Naive thymus-derived CD4-positive, alpha-beta T cell (primary cell): ENCODE measurements at regions not wholly inside any gene's neighbourhood (a gene's known extent, or its start where the extent isn't known, plus 50 kb on each side); places are given as distances from the start of the nearest gene placed in this dataset.

Source experiments
- ATAC-seq: fragments of 150-1000 bp; cut with Tn5 transposase; 2 replicates; pipeline ENCODE4 v1.10.0; 2021; ENCODE audit warnings: mild to moderate bottlenecking, moderate library complexity
- CTCF ChIA-PET: fragments of 350-600 bp; sonication (Branson Sonifier 250); formaldehyde crosslinking; loops from one replicate; lab custom pipeline; 2021; ENCODE audit warnings: antibody characterized with exemption; lab: Charles Lee
- POLR2A ChIA-PET: fragments of 350-600 bp; sonication (Branson Sonifier 250); formaldehyde crosslinking; loops from one replicate; lab custom pipeline; 2021; ENCODE audit warnings: antibody characterized with exemption, inconsistent platforms; lab: Charles Lee
- DNase-seq, 9 donors: peaks; one replicate each; pipeline versions ENCODE4 v3.0.0 to v3.0.0-alpha.2; 2020 to 2022; ENCODE audit warnings: mixed read lengths in 1 of 9
- H3K27ac ChIP-seq: one replicate; pipeline ENCODE4 v1.7.0; 2013; ENCODE audit warnings: mild to moderate bottlenecking, low read depth, low read length, moderate library complexity
- H3K27me3 ChIP-seq, 2 donors: one replicate each; pipeline ENCODE4 v1.7.0; 2013; ENCODE audit warnings: low read length in 2 of 2, mild to moderate bottlenecking in 2 of 2, moderate library complexity in 2 of 2; ENCODE audit not compliant: control insufficient read depth in 2 of 2, insufficient read depth in 2 of 2
- H3K36me3 ChIP-seq, 3 experiments: 1 replicate in 2 of 3; 2 replicates in 1 of 3; pipeline ENCODE4 v1.7.0; 2013; ENCODE audit warnings: low read length in 3 of 3, mild to moderate bottlenecking in 3 of 3, moderate library complexity in 1 of 3; ENCODE audit not compliant: insufficient read depth in 3 of 3, control insufficient read depth in 2 of 3
- H3K4me1 ChIP-seq, 2 donors: one replicate each; pipeline ENCODE4 v1.7.0; 2013; ENCODE audit warnings: low read length in 2 of 2, mild to moderate bottlenecking in 2 of 2, moderate library complexity in 1 of 2; ENCODE audit not compliant: control insufficient read depth in 2 of 2, insufficient read depth in 2 of 2
- H3K4me3 ChIP-seq: 2 replicates; pipeline ENCODE4 v1.7.0; 2013; ENCODE audit warnings: mild to moderate bottlenecking, low read length
- H3K9me3 ChIP-seq, 3 experiments: 1 replicate in 2 of 3; 2 replicates in 1 of 3; pipeline ENCODE4 v1.7.0; 2013; ENCODE audit warnings: low read length in 3 of 3; ENCODE audit not compliant: control insufficient read depth in 2 of 3
- H3K27ac Mint-ChIP-seq, 9 donors: one replicate each; pipeline ENCODE4 v1.8.0; 2020 to 2022; ENCODE audit warnings: mixed read lengths in 9 of 9, mild to moderate bottlenecking in 8 of 9, moderate library complexity in 5 of 9, inconsistent platforms in 2 of 9
- H3K27me3 Mint-ChIP-seq, 5 donors: one replicate each; pipeline ENCODE4 v1.8.0; 2021 to 2022; ENCODE audit warnings: mixed read lengths in 5 of 5, mild to moderate bottlenecking in 1 of 5
- H3K36me3 Mint-ChIP-seq, 5 donors: one replicate each; pipeline ENCODE4 v1.8.0; 2020 to 2022; ENCODE audit warnings: mixed read lengths in 5 of 5, mild to moderate bottlenecking in 3 of 5, inconsistent platforms in 1 of 5
- H3K4me1 Mint-ChIP-seq, 7 donors: one replicate each; pipeline ENCODE4 v1.8.0; 2020 to 2022; ENCODE audit warnings: mixed read lengths in 7 of 7, mild to moderate bottlenecking in 3 of 7, inconsistent platforms in 1 of 7
- H3K4me3 Mint-ChIP-seq, 10 donors: one replicate each; pipeline ENCODE4 v1.8.0; 2020 to 2022; ENCODE audit warnings: mild to moderate bottlenecking in 10 of 10, mixed read lengths in 10 of 10, moderate library complexity in 6 of 10, inconsistent platforms in 2 of 10
- H3K9me3 Mint-ChIP-seq, 11 donors: one replicate each; pipeline ENCODE4 v1.8.0; 2020 to 2022; ENCODE audit warnings: mixed read lengths in 11 of 11, mild to moderate bottlenecking in 4 of 11, inconsistent platforms in 1 of 11, moderate library complexity in 1 of 11
- intact Hi-C, 2 donors: fragments of 100-400 bp; cut with micrococcal nuclease; formaldehyde crosslinking; loops; one replicate each; pipeline ENCODE4 v1.15.1; 2023

GRCh38 chr14:49527221-49527620 is 59.0 kb downstream of the RPS29 start:
- H3K9me3 Mint-ChIP-seq = peaks cover 0 to 8% (median under 1%) of the 10 kb centered on the region in 11 donors
- POLR2A ChIA-PET = no interaction called here
- Histone ChIP-seq H3K27ac (no peak overlapping the region), H3K4me1 (no peaks in the 10 kb centered on the region), H3K9me3 (no peaks in the 10 kb centered on the region), H3K27me3 (no peaks in the 10 kb centered on the region), H3K4me3 (no peak overlapping the region), H3K36me3 (no peaks in the 10 kb centered on the region)
- no peak for DNase-seq
- intact Hi-C loops = no loop called here
- no peaks in the 10 kb centered on the region for H3K4me1 Mint-ChIP-seq
- no peak overlapping the region for H3K4me3 Mint-ChIP-seq
- ATAC-seq = no peak
- peaks cover 9 to 24% (median 15%) of the 10 kb centered on the region in 5 donors for H3K27me3 Mint-ChIP-seq
- peaks cover 0 to 17% (median 9%) of the 10 kb centered on the region in 5 donors for H3K36me3 Mint-ChIP-seq
- no peak overlapping the region for H3K27ac Mint-ChIP-seq
- CTCF ChIA-PET = no interaction called here

GRCh38 chr14:49526101-49526500 is 60.1 kb downstream of the RPS29 start:
- no peak for ATAC-seq
- no peak overlapping the region for H3K27ac ChIP-seq
- H3K27me3 ChIP-seq = no peaks in the 10 kb centered on the region
- no peaks in the 10 kb centered on the region for H3K9me3 ChIP-seq
- H3K9me3 Mint-ChIP-seq = peaks cover 0 to 7% (median 0%) of the 10 kb centered on the region in 11 donors
- H3K4me3 Mint-ChIP-seq = no peak overlapping the region
- H3K4me3 ChIP-seq = no peak overlapping the region
- DNase-seq = no peak
- ChIA-PET POLR2A (no interaction called here), CTCF (interaction anchor here (0.8 kb wide), 1 partner anchor 11 kb away, joined by 3 read pairs; no protein-coding TSS in a partner anchor)
- no peaks in the 10 kb centered on the region for H3K36me3 ChIP-seq
- no peaks in the 10 kb centered on the region for H3K4me1 Mint-ChIP-seq
- H3K4me1 ChIP-seq = no peaks in the 10 kb centered on the region
- H3K27ac Mint-ChIP-seq = no peak overlapping the region
- H3K36me3 Mint-ChIP-seq = peaks cover 0 to 17% (median 7%) of the 10 kb centered on the region in 5 donors
- intact Hi-C loops = no loop called here
- peaks cover 9 to 24% (median 14%) of the 10 kb centered on the region in 5 donors for H3K27me3 Mint-ChIP-seq

DNA sequence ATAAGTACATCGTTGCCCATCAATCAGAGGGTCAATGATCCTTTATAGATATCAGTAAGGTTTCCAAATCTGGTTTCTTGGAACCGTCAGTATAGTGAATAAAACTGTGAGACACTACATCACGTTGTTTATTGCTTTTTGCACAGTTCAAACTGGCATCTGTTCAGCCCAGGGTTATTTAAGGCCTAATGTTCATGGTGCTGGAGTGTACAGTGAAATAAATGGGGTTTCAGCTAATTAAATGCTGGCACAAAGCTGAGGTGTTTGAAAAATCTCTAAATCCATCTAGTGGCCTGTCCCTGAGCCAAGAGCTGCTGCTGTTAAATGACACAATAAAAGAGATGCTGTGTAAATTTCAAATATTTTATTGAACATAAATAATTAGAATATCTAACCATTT is 69.9 kb downstream of the RPS29 start:
- Mint-ChIP-seq H3K27ac (no peak overlapping the region), H3K27me3 (peaks cover 0 to 10% (median 3%) of the 10 kb centered on the region in 5 donors), H3K36me3 (no peaks in the 10 kb centered on the region), H3K4me3 (no peak overlapping the region), H3K4me1 (no peaks in the 10 kb centered on the region), H3K9me3 (peaks cover 0 to 2% (median 0%) of the 10 kb centered on the region in 11 donors)
- CTCF ChIA-PET = no interaction called here
- intact Hi-C loops = no loop called here
- POLR2A ChIA-PET = no interaction called here
- no peaks in the 10 kb centered on the region for H3K27me3 ChIP-seq
- H3K4me1 ChIP-seq = no peaks in the 10 kb centered on the region
- H3K4me3 ChIP-seq = no peak overlapping the region
- DNase-seq = no peak
- no peak overlapping the region for H3K27ac ChIP-seq
- ATAC-seq = no peak
- H3K36me3 ChIP-seq = no peaks in the 10 kb centered on the region
- no peaks in the 10 kb centered on the region for H3K9me3 ChIP-seq

DNA sequence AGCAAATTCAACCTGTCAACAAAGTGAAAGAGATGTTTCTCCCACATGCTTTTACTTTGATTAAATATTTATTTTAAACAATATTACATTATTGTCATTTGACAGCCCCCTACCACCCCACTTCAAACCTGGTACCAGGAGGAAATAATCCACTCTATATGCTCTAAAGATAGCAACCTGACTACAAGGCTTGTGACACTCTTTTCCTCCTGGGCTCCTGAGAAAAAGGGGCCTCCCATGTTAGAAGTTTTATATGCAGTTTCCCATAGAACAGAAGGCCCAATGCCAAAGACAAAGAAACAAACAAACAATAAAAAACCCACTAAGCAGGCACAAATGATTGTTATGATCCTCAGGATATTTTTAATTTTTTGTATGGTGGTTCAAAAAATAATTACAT is 73.6 kb downstream of the RPS29 start:
- no peaks in the 10 kb centered on the region for H3K27me3 ChIP-seq
- ChIA-PET CTCF (no interaction called here), POLR2A (no interaction called here)
- peaks cover 0 to 8% (median 4%) of the 10 kb centered on the region in 5 donors for H3K27me3 Mint-ChIP-seq
- H3K4me1 ChIP-seq = no peaks in the 10 kb centered on the region
- peaks cover 0 to 4% (median 0%) of the 10 kb centered on the region in 5 donors for H3K36me3 Mint-ChIP-seq
- H3K36me3 ChIP-seq = no peaks in the 10 kb centered on the region
- DNase-seq = no peak
- intact Hi-C loops = no loop called here
- H3K9me3 Mint-ChIP-seq = peaks cover 0 to 5% (median 2%) of the 10 kb centered on the region in 11 donors
- no peak for ATAC-seq
- no peaks in the 10 kb centered on the region for H3K4me1 Mint-ChIP-seq
- H3K4me3 ChIP-seq = no peak overlapping the region
- no peak overlapping the region for H3K27ac ChIP-seq
- H3K4me3 Mint-ChIP-seq = no peak overlapping the region
- H3K27ac Mint-ChIP-seq = no peak overlapping the region
- no peaks in the 10 kb centered on the region for H3K9me3 ChIP-seq

- Histone ChIP-seq H3K9me3 (no peaks in the 10 kb centered on the region), H3K27ac (no peak overlapping the region), H3K36me3 (no peaks in the 10 kb centered on the region), H3K4me3 (no peak overlapping the region), H3K27me3 (no peaks in the 10 kb centered on the region), H3K4me1 (no peaks in the 10 kb centered on the region)
- Mint-ChIP-seq H3K27ac (no peak overlapping the region), H3K36me3 (peaks cover 0 to 4% (median 0%) of the 10 kb centered on the region in 5 donors), H3K27me3 (peaks cover 0 to 10% (median 4%) of the 10 kb centered on the region in 5 donors), H3K4me1 (no peaks in the 10 kb centered on the region), H3K9me3 (peaks cover 0 to 5% (median 2%) of the 10 kb centered on the region in 11 donors), H3K4me3 (no peak overlapping the region)
- intact Hi-C loops = no loop called here
- ChIA-PET POLR2A (no interaction called here), CTCF (no interaction called here)
- DNase-seq (no peak), ATAC-seq (no peak)
These were observed 74.0 kb downstream of the RPS29 start for GRCh38 chr14:49512147-49512551.

GRCh38 chr14:49508124-49508523 is 78.1 kb downstream of the RPS29 start:
- intact Hi-C loops = no loop called here
- CTCF ChIA-PET = no interaction called here

GRCh38 chr14:49506650-49507049 is 79.5 kb downstream of the RPS29 start:
- H3K4me3 ChIP-seq = no peak overlapping the region
- intact Hi-C loops = no loop called here
- ATAC-seq = no peak
- ChIA-PET CTCF (no interaction called here), POLR2A (no interaction called here)
- H3K4me1 Mint-ChIP-seq = peaks cover 0 to 2% (median 0%) of the 10 kb centered on the region in 7 donors
- H3K27me3 Mint-ChIP-seq = peaks cover 4 to 17% (median 7%) of the 10 kb centered on the region in 5 donors
- H3K36me3 ChIP-seq = no peaks in the 10 kb centered on the region
- H3K4me3 Mint-ChIP-seq = no peak overlapping the region
- H3K9me3 ChIP-seq = no peaks in the 10 kb centered on the region
- peaks cover 0 to 4% (median 0%) of the 10 kb centered on the region in 5 donors for H3K36me3 Mint-ChIP-seq
- no peaks in the 10 kb centered on the region for H3K4me1 ChIP-seq
- H3K27ac ChIP-seq = no peak overlapping the region
- no peak overlapping the region for H3K27ac Mint-ChIP-seq
- no peak for DNase-seq
- H3K27me3 ChIP-seq = no peaks in the 10 kb centered on the region
- H3K9me3 Mint-ChIP-seq = peaks cover 0 to 5% (median 2%) of the 10 kb centered on the region in 11 donors

More at GRCh38 chr14:49508124-49508523, 78.1 kb downstream of the RPS29 start:
- H3K4me1 Mint-ChIP-seq = peaks cover 0 to 2% (median 0%) of the 10 kb centered on the region in 7 donors
- H3K9me3 Mint-ChIP-seq = peaks cover 0 to 5% (median 2%) of the 10 kb centered on the region in 11 donors
- H3K27ac Mint-ChIP-seq = no peak overlapping the region
- H3K27me3 ChIP-seq = no peaks in the 10 kb centered on the region
- H3K9me3 ChIP-seq = no peaks in the 10 kb centered on the region
- ATAC-seq = no peak
- H3K4me3 ChIP-seq = no peak overlapping the region
- POLR2A ChIA-PET = no interaction called here
- peaks cover 4 to 16% (median 5%) of the 10 kb centered on the region in 5 donors for H3K27me3 Mint-ChIP-seq
- peaks cover 0 to 4% (median 0%) of the 10 kb centered on the region in 5 donors for H3K36me3 Mint-ChIP-seq
- H3K36me3 ChIP-seq = no peaks in the 10 kb centered on the region
- H3K4me3 Mint-ChIP-seq = no peak overlapping the region
- no peak for DNase-seq
- no peak overlapping the region for H3K27ac ChIP-seq
- no peaks in the 10 kb centered on the region for H3K4me1 ChIP-seq
